ENCODE measurements at regions not wholly inside any gene's neighbourhood (a gene's known extent, or its start where the extent isn't known, plus 50 kb on each side); places are given as distances from the start of the nearest gene placed in this dataset.
A peak's percentile ranks its signal among the peaks of the same experiment; 100 is the strongest.

GRCh38 chr13:30038884-30039283, 188.5 kb upstream of the UBL3 start:
- no peak for DNase-seq (ENCODE audit: low spot score in 2 of 2)
- no peak for FAIRE-seq

GRCh38 chr13:30037766-30038165, 187.3 kb upstream of the UBL3 start:
- FAIRE-seq = no peak
- no peak for DNase-seq (ENCODE audit: low spot score in 2 of 2)

- DNase-seq (ENCODE audit: low spot score in 2 of 2) = no peak
- FAIRE-seq = no peak
Observed at GRCh38 chr13:30037306-30037705, 186.9 kb upstream of the UBL3 start.

DNA sequence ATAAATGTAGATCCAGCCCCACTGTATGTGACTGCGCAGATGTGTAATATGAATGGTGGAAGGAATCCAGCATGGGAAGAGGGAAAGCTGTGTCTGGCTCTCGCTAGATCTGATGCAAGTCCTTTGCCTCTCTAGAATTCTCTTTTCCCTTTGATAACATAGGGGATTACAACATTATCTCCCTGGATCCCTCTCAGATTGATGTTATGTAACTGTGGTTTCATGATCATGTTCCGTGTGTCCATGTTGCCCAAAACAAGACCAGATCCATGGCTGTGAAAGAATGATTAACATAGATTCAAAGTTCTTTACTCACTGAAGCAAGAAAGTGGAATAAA, 184.0 kb upstream of the UBL3 start:
- no peak for DNase-seq (ENCODE audit: low spot score in 2 of 2)
- FAIRE-seq = no peak

GRCh38 chr13:30033681-30034457, 183.5 kb upstream of the UBL3 start:
- peak in 1 of 2 donors; percentile 24 for DNase-seq (ENCODE audit: low spot score in 2 of 2)
- FAIRE-seq = no peak

DNA sequence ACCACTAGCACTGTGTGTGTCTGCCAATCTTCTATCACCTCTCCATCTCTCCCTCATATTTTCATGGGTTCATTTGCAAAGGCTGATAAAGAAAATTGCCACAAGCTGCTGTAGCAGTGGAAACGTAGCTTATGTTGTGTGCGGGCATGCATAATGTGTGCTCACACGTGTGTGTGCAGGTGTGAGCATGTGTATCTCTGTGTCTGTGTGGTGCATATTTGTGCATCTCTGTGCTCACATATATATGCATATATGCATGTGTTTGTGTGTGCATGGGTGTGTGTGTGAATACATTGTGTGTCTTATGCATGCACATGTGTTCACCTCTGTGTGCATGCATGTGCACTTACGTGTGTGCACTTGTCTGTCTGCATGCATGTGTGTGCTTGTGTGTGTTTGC, 181.8 kb upstream of the UBL3 start:
- DNase-seq (ENCODE audit: low spot score in 2 of 2) (no peak), FAIRE-seq (no peak)

GRCh38 chr13:30031488-30031887, 181.1 kb upstream of the UBL3 start:
- no peak for DNase-seq (ENCODE audit: low spot score in 2 of 2)
- FAIRE-seq = no peak

DNA sequence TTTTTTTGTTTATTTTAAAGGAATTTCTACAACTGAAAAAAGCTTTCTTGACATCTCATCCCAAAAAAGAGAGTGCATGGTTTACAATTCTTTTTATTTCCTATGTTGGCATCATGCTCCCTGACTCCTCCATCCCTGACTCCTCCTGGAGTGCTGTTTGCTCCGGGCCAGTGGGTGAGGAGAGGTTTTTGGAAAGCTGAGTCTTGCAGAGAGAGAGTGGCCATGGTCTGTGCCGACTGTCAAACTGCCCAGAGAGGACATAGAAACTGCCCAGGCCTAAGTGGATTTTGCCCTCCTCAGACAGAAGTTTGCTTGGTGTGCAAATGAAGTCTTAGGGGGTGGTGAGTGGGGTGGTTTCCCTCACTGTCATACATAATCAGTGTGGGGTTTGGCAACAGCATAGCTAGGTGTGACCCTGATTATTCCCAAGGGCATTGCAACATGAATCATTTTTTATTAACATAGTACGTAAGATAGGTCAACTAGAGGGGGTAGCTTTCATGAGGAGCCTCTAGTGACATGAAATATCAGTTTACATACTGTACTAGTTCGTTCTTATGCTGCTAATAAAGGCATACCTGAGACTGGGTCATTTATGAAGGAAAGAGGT, 179.8 kb upstream of the UBL3 start:
- FAIRE-seq (no peak), DNase-seq (ENCODE audit: low spot score in 2 of 2) (no peak)

DNA sequence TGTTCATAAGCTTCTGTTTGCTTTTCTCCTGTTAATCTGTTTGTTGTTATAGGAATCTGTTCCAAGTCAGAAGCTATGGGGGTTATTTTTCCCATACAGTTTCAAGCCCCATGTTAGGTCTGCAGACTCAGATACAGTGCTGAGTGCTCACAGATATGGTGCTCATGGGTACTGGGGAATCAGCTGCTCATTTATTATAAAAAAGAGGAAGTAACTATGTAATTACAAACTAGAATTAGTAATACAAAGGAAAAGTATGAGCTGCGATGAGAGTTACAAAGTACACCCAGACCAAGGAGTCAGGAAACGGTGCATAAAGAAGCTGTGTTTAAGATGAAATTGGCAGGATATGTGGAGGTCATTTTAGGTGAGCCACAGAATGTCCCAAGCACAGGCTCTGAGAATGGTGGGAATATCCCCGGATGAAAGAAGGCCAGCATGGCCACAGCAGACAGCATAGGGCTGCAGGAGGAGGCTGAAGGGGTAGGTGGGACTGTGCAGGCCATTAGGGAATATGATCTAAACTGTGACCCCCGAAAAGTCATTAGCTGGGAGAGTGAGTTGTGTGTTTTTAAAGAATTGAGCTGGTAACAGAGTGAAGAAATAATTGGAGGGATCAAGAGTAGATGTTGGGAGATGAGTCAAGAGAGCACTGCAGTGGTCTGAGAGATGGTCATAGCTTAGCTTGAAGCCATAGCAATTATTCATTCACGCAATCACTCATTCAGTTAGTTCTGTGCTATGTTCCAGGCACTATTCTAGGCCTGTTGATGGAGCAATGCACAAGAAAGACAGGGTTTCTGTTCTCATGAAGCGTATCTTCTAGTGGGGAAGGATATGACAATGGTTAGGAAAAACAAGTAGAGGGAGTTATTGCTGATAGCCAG, 177.4 kb upstream of the UBL3 start:
- no peak for DNase-seq (ENCODE audit: low spot score in 2 of 2)
- FAIRE-seq = no peak

- no peak for FAIRE-seq
- no peak for DNase-seq (ENCODE audit: low spot score in 2 of 2)
Observed at GRCh38 chr13:30026909-30027308, 176.5 kb upstream of the UBL3 start.

GRCh38 chr13:30026093-30026492, 175.7 kb upstream of the UBL3 start:
- no peak for FAIRE-seq

GRCh38 chr13:30025351-30025750, 174.9 kb upstream of the UBL3 start:
- DNase-seq (ENCODE audit: low spot score in 2 of 2) (no peak), FAIRE-seq (no peak)

More at GRCh38 chr13:30026093-30026492, 175.7 kb upstream of the UBL3 start:
- no peak for DNase-seq (ENCODE audit: low spot score in 2 of 2)

DNA sequence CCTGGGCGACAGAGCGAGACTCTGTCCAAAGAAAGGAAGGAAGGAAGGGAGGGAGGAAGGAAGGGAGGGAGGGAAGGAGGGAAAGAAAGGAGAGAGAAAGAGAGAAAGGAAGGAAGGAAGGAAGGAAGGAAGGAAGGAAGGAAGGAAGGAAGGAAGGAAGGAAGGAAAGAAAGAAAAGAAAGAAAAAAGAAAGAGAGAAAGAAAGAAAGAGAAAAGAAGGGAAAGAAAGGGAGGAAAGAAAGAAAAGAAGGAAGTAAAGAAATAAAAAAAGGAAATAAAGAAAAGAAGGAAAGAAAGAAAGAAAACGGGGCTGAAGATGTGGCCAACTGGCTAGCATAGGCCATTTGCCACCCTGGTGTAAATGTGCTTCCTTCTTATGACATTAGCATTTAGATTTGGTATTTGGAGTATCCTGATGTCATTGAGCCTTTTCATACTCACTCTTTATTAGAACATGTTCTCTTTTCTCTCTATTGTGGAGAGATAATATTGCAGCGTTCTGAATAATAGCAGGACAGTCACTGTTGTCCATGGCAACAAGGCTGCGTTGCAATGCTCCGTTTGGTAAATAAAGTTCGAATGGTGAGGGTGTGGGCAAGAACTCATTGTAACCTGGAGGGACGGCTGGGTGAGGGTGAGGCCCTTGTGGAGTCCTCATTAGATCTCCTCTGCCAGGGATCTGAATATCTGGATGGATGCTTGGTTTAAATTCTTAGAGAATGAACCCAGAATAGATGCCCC, 173.9 kb upstream of the UBL3 start:
- FAIRE-seq (no peak), DNase-seq (ENCODE audit: low spot score in 2 of 2) (no peak)

DNA sequence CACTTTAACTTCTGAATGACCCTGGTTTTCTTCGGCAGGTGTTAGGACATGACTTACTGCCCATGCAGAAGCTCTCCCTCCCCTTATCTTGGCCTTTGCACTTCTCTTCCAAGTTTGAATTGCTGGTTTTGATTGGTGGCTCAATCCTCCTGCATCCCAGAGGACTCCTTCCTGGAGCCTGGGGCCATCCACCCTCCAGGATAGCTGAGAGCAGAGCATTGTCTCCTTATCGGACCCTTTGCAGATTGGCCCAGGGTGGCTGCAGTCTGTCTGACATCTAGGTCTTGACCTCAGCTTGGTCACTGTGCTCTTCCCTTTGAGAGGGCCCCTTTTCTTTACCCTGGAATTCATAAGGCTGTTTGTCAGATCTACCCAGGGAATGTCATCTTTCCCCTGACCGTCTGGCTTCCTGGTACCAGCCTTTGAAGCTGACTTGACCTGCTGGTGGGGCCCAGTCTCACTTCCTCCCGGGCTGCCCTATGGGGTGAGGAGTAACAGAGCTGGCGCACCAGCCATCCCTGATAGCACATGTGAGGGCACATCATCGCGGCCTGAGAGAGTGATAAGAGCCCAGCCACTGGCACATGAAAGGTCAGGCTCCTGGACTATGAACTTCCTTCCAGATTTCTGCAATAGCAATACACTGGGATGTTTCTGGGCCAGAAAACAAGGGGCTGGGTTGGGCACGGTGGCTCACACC, 172.9 kb upstream of the UBL3 start:
- FAIRE-seq = no peak

DNA sequence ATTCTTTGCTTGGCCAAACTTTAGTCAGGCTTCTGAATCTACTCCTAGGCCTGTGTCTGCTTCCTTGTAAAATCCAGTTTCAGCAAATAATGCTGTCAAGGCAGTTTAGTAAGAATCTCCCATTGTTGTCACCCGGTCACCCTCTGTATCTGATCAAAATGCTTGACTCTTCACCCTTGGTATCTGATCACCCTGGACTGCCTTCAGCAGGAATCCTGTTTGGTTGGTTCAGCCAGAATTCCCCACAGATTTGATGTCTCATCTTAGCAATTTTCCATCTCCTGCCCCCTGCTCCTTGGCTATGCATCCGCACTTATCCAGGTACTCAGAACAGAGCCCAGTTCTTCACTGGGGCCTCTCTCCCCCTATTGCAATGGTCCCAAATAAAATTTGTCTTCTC, 172.4 kb upstream of the UBL3 start:
- no peak for FAIRE-seq
- no peak for DNase-seq (ENCODE audit: low spot score in 2 of 2)

More for the DNA sequence above, 172.9 kb upstream of the UBL3 start:
- no peak for DNase-seq (ENCODE audit: low spot score in 2 of 2)

- FAIRE-seq = no peak
Observed at GRCh38 chr13:30022256-30022655, 171.8 kb upstream of the UBL3 start.

DNA sequence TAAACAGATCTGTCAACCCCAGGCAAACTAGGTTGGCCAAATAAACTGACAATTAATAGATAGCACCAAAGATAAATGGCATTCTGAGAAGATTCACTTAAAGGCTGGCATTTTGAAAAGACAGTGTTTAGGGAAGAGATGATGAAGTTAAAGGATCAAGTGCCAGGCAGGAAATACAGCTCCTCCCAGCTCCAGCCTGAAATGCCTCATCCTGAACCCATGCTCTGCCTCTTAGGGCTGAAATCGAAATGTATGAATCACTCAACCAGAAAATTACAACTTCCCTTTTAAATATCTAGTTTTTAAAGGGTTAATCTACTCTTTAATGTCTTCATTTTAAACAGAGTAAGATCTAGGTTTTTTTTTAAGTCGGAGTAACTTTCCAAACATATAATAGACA, 171.2 kb upstream of the UBL3 start:
- FAIRE-seq (no peak), DNase-seq (ENCODE audit: low spot score in 2 of 2) (no peak)

More at GRCh38 chr13:30022256-30022655, 171.8 kb upstream of the UBL3 start:
- no peak for DNase-seq (ENCODE audit: low spot score in 2 of 2)

DNA sequence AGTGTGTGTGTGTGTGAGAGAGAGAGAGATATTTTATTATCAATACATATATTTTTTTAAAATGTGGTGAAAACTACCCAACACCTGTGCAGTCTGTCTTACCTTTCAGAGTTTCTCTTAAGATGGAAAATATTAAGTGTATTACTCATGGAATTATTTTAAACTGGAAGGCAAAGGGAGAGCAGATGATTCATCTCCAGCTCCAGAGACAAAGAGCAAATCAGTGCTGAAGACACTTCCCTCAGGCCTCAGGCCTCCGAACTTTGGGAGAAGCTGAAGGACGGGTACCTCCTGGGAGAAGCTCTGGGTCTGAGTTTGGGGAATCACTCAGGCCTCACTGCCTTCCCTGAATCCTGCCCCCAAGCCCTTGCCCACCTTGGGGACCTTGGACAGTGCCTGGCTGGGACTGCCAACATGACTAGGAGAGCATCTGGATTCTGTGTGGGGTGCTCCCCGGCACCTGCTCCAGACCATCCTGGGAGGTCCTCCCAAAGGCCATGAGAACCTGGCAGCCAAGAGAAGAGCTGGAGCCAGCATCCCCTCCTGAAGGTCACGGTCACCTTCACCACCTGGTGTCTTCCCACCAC, 170.4 kb upstream of the UBL3 start:
- FAIRE-seq (no peak), DNase-seq (ENCODE audit: low spot score in 2 of 2) (no peak)
